ENCODE measurements at regions not wholly inside any gene's neighbourhood (a gene's known extent, or its start where the extent isn't known, plus 50 kb on each side); places are given as distances from the start of the nearest gene placed in this dataset.

- 2% methylated on average over 2 of the region's 2 CpGs for WGBS (ENCODE audit: low lambda C conversion rate)
- FAIRE-seq = no peak
- no peak for DNase-seq (ENCODE audit: low spot score)
Measured at GRCh38 chr18:64713284-64713683, 564.4 kb upstream of the LINC00305 start.

More at GRCh38 chr18:64713284-64713683, 564.4 kb upstream of the LINC00305 start:
- H3K4me3 ChIP-seq (replicated peaks in 1 of 3; ENCODE audit: insufficient read depth in 1 of 3, low read depth in 2 of 3, low read length in 3 of 3) = no peak overlapping the region
- ChIA-PET POLR2A (no interaction called here), CTCF (ENCODE audit: low intra/inter-chr PET ratio, low total read pairs) (no interaction called here)
- no peak overlapping the region for H3K4me2 ChIP-seq (ENCODE audit: low read depth, low read length)
- no peaks in the 10 kb centered on the region for H3K36me3 ChIP-seq (replicated peaks in 1 of 2; ENCODE audit: control insufficient read depth in 1 of 2, insufficient read depth in 2 of 2, low read length in 2 of 2)
- H3K9ac ChIP-seq (ENCODE audit: insufficient read depth, low read depth, low read length) = no peak overlapping the region
- no peaks in the 10 kb centered on the region for H3K9me3 ChIP-seq (ENCODE audit: low read length)
- in situ Hi-C loops (cut with HindIII; ENCODE audit: extremely low pct_ligation_motif_present, low pct_unique_long_range_greater_than_20kb) = no loop called here
- H3K4me1 ChIP-seq (ENCODE audit: insufficient read depth, low read length) = no peaks in the 10 kb centered on the region
- no peaks in the 10 kb centered on the region for H3K79me2 ChIP-seq (ENCODE audit: insufficient read depth, low read length)
- BruUV-seq (replicated peaks) = no TSS peak
- intact Hi-C loops (cut with micrococcal nuclease; ENCODE audit: unreplicated experiment) = no loop called here
- H4K20me1 ChIP-seq (ENCODE audit: insufficient read depth, low read length) = no peaks in the 10 kb centered on the region
- TF ChIP-seq ZBTB14 (CRISPR knock-in tag; IDR thresholded peaks at IDR 0.05) (no peak), ZSCAN22 (CRISPR knock-in tag; IDR thresholded peaks at IDR 0.05) (no peak), ZNF513 (CRISPR knock-in tag; conservative IDR thresholded peaks at IDR 0.05) (no peak), ZNF746 (CRISPR knock-in tag; IDR thresholded peaks at IDR 0.05) (no peak), RCOR2 (CRISPR knock-in tag; IDR thresholded peaks at IDR 0.05) (no peak), TOPORS (CRISPR knock-in tag; IDR thresholded peaks at IDR 0.05) (no peak), ZFP62 (CRISPR knock-in tag; IDR thresholded peaks at IDR 0.05) (no peak), CERS6 (CRISPR knock-in tag; IDR thresholded peaks at IDR 0.05) (no peak), JUN (CRISPR knock-in tag; IDR thresholded peaks at IDR 0.05) (no peak), HNF4G (IDR thresholded peaks at IDR 0.05; ENCODE audit: borderline replicate concordance, low read depth, low read length) (no peak), HNF4G (CRISPR knock-in tag; IDR thresholded peaks at IDR 0.05; ENCODE audit: borderline replicate concordance, low read depth) (no peak), LBX2 (CRISPR knock-in tag; IDR thresholded peaks at IDR 0.05; ENCODE audit: borderline replicate concordance) (no peak), TFDP2 (CRISPR knock-in tag; IDR thresholded peaks at IDR 0.05) (no peak), RXRA (CRISPR knock-in tag; IDR thresholded peaks at IDR 0.05) (no peak), ZNF12 (CRISPR knock-in tag; IDR thresholded peaks at IDR 0.05) (no peak), ZNF75D (CRISPR knock-in tag; IDR thresholded peaks at IDR 0.05; ENCODE audit: borderline replicate concordance) (no peak), TGIF2 (CRISPR knock-in tag; IDR thresholded peaks at IDR 0.05) (no peak), CBFB (CRISPR knock-in tag; IDR thresholded peaks at IDR 0.05) (no peak), FOXK1 (CRISPR knock-in tag; IDR thresholded peaks at IDR 0.05; ENCODE audit: borderline replicate concordance, low read depth) (no peak)
- no peak overlapping the region for H2AFZ ChIP-seq (ENCODE audit: low read length)
- no peaks in the 10 kb centered on the region for H3K27me3 ChIP-seq (ENCODE audit: control insufficient read depth in 1 of 2, insufficient read depth in 2 of 2, low read length in 2 of 2)
- no peak for ATAC-seq
- H3K27ac ChIP-seq (ENCODE audit: extremely low read length, insufficient read depth, low read length) = no peak overlapping the region
